GM13977 (cell line): ENCODE measurements at regions not wholly inside any gene's neighbourhood (a gene's known extent, or its start where the extent isn't known, plus 50 kb on each side); places are given as distances from the start of the nearest gene placed in this dataset.

ENCODE experiments used
- DNase-seq: peaks from one replicate; pipeline ENCODE4 v3.0.0; 2012; ENCODE audit warnings: low spot score
- in situ Hi-C: fragments of 300-500 bp; cut with MboI; formaldehyde crosslinking; loops from one replicate; pipeline ENCODE4 v1.12.0; 2022; ENCODE audit warnings: low sequenced_read_pairs, low pct_unique_long_range_greater_than_20kb, mixed read lengths, inconsistent platforms; ENCODE audit not compliant: unreplicated experiment
- TF ChIP-seq, protein P1 (sequence below): IDR thresholded peaks from 2 replicates; pipeline ENCODE4 v1.5.1; 2012; ENCODE audit warnings: mild to moderate bottlenecking, control low read depth; ENCODE audit not compliant: insufficient read depth; ENCODE audit errors: extremely low read depth, missing control alignments

DNA sequence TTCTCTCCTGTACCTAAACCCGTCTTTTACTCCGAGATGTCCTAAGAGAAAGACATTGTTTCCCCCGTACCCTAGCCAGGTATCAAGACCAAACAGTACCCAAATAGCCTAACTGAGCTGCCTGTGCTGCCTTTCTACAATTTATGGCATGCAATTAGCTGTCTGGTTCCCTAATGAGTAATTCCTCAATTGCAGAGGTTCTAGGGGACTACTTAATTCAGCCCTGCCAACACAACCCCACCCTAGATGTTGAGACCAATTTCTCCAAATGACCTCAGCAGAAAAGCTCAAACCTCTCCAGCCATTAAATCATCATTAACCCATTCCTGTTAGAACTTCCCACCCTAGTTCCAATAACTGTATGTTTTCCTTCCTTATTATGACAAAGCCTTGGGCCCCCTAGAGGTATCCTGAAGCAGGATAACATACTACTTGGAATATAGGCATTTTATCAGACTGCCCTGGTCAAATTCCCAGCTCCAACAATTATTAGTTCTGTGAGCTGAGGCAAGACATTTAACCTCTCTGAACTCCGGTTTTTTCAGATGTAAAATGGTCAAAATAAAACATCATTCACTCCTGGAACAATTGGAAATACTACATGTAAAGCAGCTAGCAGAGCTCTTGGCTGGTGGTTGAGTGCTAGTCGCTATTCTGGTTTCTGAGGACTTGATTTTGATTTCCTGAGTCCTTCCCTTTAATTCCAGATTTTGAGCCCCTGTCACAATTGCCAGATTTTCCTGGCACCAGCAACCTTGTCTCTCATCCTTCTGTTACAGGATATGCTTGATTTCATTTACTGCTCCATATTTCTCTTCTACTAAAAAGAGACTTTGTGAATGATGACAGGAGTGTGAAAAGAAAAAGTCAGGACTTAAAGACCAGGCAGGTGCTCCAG lies 244.6 kb upstream of the TENM3 start:
- in situ Hi-C loops: no loop called here
- TF ChIP-seq, protein P1, sequence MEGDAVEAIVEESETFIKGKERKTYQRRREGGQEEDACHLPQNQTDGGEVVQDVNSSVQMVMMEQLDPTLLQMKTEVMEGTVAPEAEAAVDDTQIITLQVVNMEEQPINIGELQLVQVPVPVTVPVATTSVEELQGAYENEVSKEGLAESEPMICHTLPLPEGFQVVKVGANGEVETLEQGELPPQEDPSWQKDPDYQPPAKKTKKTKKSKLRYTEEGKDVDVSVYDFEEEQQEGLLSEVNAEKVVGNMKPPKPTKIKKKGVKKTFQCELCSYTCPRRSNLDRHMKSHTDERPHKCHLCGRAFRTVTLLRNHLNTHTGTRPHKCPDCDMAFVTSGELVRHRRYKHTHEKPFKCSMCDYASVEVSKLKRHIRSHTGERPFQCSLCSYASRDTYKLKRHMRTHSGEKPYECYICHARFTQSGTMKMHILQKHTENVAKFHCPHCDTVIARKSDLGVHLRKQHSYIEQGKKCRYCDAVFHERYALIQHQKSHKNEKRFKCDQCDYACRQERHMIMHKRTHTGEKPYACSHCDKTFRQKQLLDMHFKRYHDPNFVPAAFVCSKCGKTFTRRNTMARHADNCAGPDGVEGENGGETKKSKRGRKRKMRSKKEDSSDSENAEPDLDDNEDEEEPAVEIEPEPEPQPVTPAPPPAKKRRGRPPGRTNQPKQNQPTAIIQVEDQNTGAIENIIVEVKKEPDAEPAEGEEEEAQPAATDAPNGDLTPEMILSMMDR: no peak
- no peak for DNase-seq

DNA sequence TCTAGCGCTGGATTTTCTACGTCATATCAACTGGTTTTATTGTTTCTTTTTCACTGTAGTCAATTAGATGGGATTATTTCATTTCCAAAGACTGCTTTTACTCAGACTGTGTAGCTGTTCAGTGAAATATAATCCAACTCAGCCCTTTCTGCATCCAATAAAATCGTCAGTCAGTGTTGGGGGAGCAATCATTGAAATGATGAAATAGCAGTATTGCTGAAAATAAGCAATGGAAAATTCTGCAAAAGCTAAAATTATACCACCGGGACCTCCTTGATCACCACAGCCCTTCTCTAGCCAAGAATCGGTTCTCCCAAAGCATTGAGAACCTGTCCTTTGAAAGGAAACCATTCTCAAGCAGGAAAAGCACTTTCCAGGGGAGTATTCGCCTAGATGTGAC lies 243.1 kb upstream of the TENM3 start:
- in situ Hi-C loops: no loop called here
- no peak for DNase-seq
- TF ChIP-seq, protein P1: no peak

DNA sequence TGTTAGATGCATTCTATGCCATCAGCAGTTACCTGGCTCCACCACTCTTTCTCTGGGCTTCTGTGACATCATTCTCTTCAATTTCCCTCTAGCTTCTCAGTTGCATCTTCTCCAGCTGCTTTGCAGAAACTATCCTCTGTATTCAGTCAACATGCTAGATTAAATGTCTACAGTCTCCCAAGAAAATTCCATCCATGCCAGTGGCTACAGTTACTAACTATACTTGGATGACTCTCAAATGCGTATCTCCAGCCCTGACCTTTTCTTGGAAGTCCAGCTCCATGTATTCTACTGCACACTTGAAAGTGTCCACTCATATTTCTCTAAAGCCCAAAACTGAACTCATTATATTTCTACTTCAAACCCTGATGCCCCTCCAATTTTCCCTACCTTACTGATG lies 232.3 kb upstream of the TENM3 start:
- no peak for DNase-seq
- in situ Hi-C loops: no loop called here
- TF ChIP-seq, protein P1: no peak

DNA sequence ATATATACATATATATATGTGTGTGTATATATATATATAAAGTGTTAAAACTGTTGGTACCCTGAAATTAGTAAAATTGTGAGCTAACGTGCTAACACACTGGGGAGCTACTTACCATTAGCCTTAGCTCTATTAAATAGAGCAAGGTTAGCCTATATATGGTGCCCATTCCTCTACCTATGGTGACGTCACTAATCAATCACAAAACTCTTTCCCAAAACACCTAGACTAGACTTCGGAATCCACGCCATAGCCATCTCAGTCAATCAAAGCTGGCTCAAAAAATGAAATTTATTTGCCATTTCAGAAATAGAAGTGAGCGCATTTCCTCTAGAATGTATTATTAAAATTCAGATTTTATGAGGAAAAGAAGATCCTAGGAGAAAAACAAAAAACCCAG lies 229.0 kb upstream of the TENM3 start:
- no peak for DNase-seq
- in situ Hi-C loops: no loop called here
- TF ChIP-seq, protein P1: no peak

DNA sequence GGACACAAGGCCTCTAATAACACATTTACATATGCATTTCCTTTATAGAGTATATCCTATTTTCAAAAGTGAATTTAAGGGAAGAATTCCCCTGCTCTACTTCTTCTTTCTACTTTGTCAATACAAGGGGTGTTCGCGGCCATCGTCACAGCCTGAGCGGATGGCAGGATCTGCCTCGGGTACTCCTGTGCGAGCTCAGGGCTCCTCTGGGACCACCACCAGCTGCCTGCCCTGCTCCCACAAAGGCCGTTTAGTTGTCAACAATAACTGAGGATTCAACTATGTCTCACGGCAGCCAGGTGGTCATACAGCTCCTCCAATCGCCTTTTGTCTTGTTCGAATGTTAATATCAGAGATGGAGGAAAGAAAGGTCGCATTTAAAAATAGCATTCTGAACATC lies 228.2 kb upstream of the TENM3 start:
- in situ Hi-C loops: no loop called here
- TF ChIP-seq, protein P1: no peak
- DNase-seq: no peak

DNA sequence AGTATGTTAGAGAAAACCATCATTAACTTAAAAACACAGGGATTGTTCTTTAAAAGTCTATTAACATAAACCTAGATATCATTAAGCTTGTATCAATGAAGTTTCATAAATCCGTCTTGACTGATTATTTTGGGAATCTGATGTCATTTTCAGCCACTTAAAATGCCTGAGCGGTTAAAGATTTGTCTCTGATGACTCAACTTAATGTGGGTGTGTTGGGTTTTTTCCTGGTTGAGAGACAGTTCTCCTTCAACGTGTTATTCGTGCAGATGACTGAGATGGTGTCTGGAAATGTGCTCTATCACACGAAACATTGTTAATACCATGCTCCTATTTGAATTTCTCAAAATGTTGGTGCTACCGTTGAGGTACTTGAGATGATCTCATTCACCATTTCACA lies 227.3 kb upstream of the TENM3 start:
- DNase-seq: peak; percentile 14
- in situ Hi-C loops: no loop called here
- TF ChIP-seq, protein P1: no peak

DNA sequence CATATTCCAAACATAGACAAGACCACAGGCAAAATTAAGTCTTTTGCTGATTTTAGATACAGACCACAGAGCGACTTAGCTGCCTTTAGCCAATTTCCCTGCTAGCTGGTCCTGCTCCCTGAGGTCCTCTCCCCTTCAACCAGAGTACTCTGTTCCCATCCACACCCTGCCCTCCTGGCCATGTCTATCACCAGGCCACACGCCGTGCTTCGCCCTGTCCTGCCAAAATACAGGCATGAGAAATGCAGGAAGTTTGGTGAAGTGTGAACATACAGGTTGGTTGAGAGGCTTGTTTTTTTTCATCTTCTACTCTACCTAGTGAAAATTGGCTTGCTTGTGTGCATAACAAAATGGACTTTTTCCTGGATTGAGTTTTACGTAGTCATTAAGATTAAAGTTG lies 226.2 kb upstream of the TENM3 start:
- in situ Hi-C loops: no loop called here
- TF ChIP-seq, protein P1: no peak
- no peak for DNase-seq
